Upper lobe of right lung (tissue), 1 donor: ENCODE measurements at regions not wholly inside any gene's neighbourhood (a gene's known extent, or its start where the extent isn't known, plus 50 kb on each side); places are given as distances from the start of the nearest gene placed in this dataset.
A peak's percentile ranks its signal among the peaks of the same experiment; 100 is the strongest.

Source experiments
- ATAC-seq: fragments of 200-7000 bp; cut with Tn5 transposase; one replicate; pipeline ENCODE4 v1.9.1; 2020; ENCODE audit warnings: mild to moderate bottlenecking, moderate library complexity
- DNase-seq: peaks from one replicate; pipeline ENCODE4 v3.0.0-alpha.2; 2020
- H3K27ac ChIP-seq: fragments of 200-600 bp; one replicate; pipeline ENCODE4 v1.8.0; 2022
- H3K27me3 ChIP-seq: fragments of 200-600 bp; one replicate; pipeline ENCODE4 v1.8.0; 2022; ENCODE audit warnings: mild to moderate bottlenecking
- H3K36me3 ChIP-seq: fragments of 200-600 bp; one replicate; pipeline ENCODE4 v1.8.0; 2022
- H3K4me1 ChIP-seq: fragments of 200-600 bp; one replicate; pipeline ENCODE4 v1.8.0; 2022
- H3K4me3 ChIP-seq: fragments of 200-600 bp; one replicate; pipeline ENCODE4 v1.8.0; 2022; ENCODE audit warnings: mild to moderate bottlenecking
- H3K9me3 ChIP-seq: fragments of 200-600 bp; one replicate; pipeline ENCODE4 v1.8.0; 2022
- intact Hi-C: fragments of 100-400 bp; cut with DNase I; formaldehyde crosslinking; loops from one replicate; pipeline ENCODE4 v1.11.0; 2022
- TF ChIP-seq, protein P1 (sequence below): fragments of 200-600 bp; IDR thresholded peaks from one replicate; pipeline ENCODE4 v1.8.0; 2022; ENCODE audit warnings: antibody characterized with exemption
- donor health status: DM: no; HTN: yes; CAD: no; lungs with severe emphysema.

DNA sequence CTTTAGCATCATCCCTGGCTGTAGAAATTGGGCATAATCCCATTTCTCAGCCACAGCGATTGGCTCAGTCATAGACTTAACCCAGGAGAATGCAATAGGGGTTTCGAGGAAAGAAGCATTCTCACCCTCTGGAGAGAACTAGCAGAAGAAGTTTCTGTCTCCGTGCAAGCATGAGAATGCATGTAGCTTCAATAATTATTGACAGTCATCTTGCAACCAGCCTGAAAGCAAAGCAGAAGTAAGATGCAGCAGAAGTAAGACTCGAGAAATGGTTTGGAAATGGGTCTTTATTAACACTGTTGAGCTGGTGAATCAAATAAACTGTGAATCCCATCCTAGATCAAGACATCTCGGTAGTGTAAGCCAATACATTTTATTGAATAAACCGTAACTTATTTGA is 828.8 kb upstream of the GJE1 start:
- TF ChIP-seq, protein P1, sequence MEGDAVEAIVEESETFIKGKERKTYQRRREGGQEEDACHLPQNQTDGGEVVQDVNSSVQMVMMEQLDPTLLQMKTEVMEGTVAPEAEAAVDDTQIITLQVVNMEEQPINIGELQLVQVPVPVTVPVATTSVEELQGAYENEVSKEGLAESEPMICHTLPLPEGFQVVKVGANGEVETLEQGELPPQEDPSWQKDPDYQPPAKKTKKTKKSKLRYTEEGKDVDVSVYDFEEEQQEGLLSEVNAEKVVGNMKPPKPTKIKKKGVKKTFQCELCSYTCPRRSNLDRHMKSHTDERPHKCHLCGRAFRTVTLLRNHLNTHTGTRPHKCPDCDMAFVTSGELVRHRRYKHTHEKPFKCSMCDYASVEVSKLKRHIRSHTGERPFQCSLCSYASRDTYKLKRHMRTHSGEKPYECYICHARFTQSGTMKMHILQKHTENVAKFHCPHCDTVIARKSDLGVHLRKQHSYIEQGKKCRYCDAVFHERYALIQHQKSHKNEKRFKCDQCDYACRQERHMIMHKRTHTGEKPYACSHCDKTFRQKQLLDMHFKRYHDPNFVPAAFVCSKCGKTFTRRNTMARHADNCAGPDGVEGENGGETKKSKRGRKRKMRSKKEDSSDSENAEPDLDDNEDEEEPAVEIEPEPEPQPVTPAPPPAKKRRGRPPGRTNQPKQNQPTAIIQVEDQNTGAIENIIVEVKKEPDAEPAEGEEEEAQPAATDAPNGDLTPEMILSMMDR, result no peak
- Histone ChIP-seq H3K27ac (no peak overlapping the region), H3K4me1 (no peaks in the 10 kb centered on the region), H3K27me3 (no peaks in the 10 kb centered on the region), H3K9me3 (no peaks in the 10 kb centered on the region), H3K4me3 (no peak overlapping the region), H3K36me3 (no peaks in the 10 kb centered on the region)
- DNase-seq, result no peak
- intact Hi-C loops, result no loop called here
- ATAC-seq, result no peak

DNA sequence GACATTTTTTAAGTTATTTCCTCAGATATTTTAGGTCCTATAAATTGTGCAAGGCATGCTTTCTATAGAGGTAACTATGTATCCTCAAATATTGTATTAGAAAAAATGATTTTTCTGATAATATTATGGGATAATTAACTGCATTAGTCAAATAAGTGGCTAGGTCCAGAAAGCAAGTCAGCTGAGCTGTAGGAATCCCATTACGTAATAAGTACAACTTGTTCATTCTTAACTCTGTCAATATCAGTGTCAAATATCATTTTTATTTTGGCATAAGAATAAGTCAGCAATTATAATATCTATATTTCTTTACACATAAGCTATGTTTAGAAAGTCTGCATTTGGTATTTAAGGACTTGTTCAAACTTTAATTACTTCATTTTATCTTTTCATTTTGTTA is 830.9 kb upstream of the GJE1 start:
- no peak overlapping the region for H3K4me3 ChIP-seq
- ATAC-seq (no peak), DNase-seq (no peak)
- H3K9me3 ChIP-seq, result no peaks in the 10 kb centered on the region
- H3K27ac ChIP-seq, result no peak overlapping the region
- no peaks in the 10 kb centered on the region for H3K4me1 ChIP-seq
- no peaks in the 10 kb centered on the region for H3K27me3 ChIP-seq
- intact Hi-C loops, result no loop called here
- TF ChIP-seq, protein P1, result no peak
- H3K36me3 ChIP-seq, result no peaks in the 10 kb centered on the region

DNA sequence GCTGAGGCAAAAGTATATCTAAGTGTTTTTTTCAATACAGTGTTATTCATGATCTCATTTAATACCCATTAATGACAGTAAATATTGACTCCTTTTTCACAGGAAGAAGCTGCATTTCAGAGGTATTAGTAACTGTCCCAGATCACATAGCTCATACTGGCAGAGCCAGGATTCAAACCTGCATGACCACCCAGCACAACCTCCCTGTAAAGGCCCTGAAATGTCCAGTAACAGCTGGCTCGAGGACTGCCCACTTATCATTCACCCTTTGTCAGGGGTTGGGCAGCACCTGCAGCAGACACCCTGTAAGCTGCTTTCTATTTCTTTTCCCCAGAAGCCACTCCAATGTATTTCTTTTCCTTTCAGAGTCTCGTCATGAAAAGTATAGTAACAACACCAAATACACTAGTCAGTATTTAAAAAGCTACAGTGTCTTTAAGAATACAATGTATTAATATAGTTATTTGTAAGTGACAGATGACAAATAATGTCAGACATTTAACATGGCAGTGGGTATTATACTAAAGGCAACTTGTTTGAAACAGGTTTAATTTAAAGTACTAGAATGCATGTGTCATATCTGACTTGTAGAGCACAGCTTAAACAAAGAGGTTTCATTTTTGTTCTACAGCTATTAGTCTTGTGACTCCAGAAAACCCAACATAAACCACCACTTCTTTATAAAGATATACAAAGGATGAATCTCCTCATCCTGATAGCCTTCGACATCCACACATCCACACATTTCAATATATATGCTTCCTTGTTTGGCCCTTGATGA is 841.6 kb upstream of the GJE1 start:
- Histone ChIP-seq H3K27me3 (no peaks in the 10 kb centered on the region), H3K4me3 (no peak overlapping the region), H3K27ac (no peak overlapping the region), H3K36me3 (no peaks in the 10 kb centered on the region), H3K9me3 (no peaks in the 10 kb centered on the region), H3K4me1 (no peaks in the 10 kb centered on the region)
- intact Hi-C loops, result no loop called here
- TF ChIP-seq, protein P1, result no peak
- no peak for DNase-seq
- ATAC-seq, result no peak

DNA sequence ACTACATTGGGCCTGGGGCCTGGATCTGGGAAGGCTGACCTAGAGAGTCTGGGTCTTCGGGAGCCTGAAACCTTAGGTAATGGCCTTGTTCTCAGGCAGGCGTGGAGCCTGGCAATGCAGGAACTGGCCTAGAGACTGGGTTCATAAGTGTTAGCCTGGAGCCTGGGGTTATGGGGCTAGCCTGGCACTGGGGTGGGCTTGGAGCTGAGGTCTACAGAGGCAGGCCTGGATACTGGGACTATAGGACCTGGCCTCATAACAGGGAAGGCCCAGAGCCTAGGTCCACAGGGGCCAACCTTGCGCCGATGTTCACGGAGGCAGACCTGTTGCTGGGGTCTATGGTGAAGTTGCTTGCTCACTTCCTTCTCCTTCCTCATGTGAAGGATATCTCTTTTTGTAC is 843.8 kb upstream of the GJE1 start:
- Histone ChIP-seq H3K4me1 (no peaks in the 10 kb centered on the region), H3K27me3 (no peaks in the 10 kb centered on the region), H3K36me3 (no peaks in the 10 kb centered on the region), H3K27ac (no peak overlapping the region), H3K9me3 (no peaks in the 10 kb centered on the region), H3K4me3 (no peak overlapping the region)
- TF ChIP-seq, protein P1, result no peak
- no peak for DNase-seq
- peak; percentile 21 for ATAC-seq
- intact Hi-C loops, result no loop called here

DNA sequence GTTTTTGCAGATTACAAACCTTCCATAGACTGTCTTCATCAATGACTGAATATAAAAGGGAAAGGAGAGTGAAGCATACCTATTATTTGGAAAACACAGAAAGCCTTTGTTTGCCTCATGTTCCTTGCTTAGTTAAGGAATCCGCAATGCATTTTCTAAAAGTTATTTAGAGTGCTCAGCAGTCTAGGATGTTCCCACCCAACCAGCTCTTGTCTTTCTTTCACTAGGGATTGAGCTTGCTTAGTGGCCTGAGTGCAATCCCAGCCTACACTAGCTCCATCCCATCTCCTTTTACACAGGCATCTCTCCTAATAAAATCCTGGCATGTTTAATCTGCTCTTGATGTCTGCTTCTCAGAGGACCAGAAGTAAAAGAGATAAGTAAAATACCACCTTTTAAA is 850.5 kb upstream of the GJE1 start:
- no peaks in the 10 kb centered on the region for H3K9me3 ChIP-seq
- H3K36me3 ChIP-seq, result no peaks in the 10 kb centered on the region
- DNase-seq (no peak), ATAC-seq (no peak)
- intact Hi-C loops, result no loop called here
- no peaks in the 10 kb centered on the region for H3K4me1 ChIP-seq
- no peak overlapping the region for H3K4me3 ChIP-seq
- no peak overlapping the region for H3K27ac ChIP-seq
- TF ChIP-seq, protein P1, result no peak
- H3K27me3 ChIP-seq, result no peaks in the 10 kb centered on the region

DNA sequence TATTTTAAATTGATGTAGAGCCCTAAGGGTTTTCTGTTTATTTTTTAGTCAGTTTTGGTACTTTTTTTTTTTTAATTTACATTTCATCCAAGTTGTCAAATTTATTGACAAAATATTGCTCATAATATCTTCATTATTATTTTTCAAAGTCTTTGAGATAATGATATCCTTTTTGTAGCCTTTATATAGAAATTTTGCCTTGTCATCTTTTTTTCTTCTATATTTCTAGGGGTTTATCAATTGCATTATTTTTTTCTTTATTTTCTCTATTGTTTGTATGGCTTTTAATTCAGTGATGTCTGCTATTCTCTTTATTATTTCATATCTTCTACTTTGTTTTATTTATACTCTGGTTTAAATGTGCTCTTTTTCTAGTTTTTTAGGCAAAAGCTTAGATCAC is 863.0 kb upstream of the GJE1 start:
- TF ChIP-seq, protein P1, result no peak
- H3K4me1 ChIP-seq, result no peaks in the 10 kb centered on the region
- H3K4me3 ChIP-seq, result no peak overlapping the region
- no peaks in the 10 kb centered on the region for H3K9me3 ChIP-seq
- DNase-seq (no peak), ATAC-seq (no peak)
- intact Hi-C loops, result no loop called here
- no peaks in the 10 kb centered on the region for H3K27me3 ChIP-seq
- no peak overlapping the region for H3K27ac ChIP-seq
- no peaks in the 10 kb centered on the region for H3K36me3 ChIP-seq
